Stimulated activated CD4-positive, alpha-beta T cell treated with anti-CD3 and anti-CD28 coated beads, Interleukin-15, amount 100 ng/mL, for 1 hour (primary cell): ENCODE measurements at regions not wholly inside any gene's neighbourhood (a gene's known extent, or its start where the extent isn't known, plus 50 kb on each side); places are given as distances from the start of the nearest gene placed in this dataset.
A peak's percentile ranks its signal among the peaks of the same experiment; 100 is the strongest.

ENCODE experiments used
- DNase-seq, 2 donors: peaks; one replicate each; pipeline ENCODE4 v3.0.0-alpha.2; 2020; ENCODE audit warnings: low read depth in 1 of 2, low spot score in 1 of 2

- no peak for DNase-seq
Observed at GRCh38 chr7:35454575-35455385, 200.9 kb upstream of the TBX20 start.

- DNase-seq = no peak
Observed at GRCh38 chr7:35450456-35451214, 196.7 kb upstream of the TBX20 start.

- no peak for DNase-seq
Observed at GRCh38 chr7:35448486-35448885, 194.6 kb upstream of the TBX20 start.

GRCh38 chr7:35446091-35446490 lies 192.2 kb upstream of the TBX20 start:
- no peak for DNase-seq

- no peak for DNase-seq
Observed at GRCh38 chr7:35437619-35438275, 183.8 kb upstream of the TBX20 start.

GRCh38 chr7:35436452-35436851 lies 182.6 kb upstream of the TBX20 start:
- DNase-seq = no peak

- no peak for DNase-seq
Observed at GRCh38 chr7:35430547-35431153, 176.8 kb upstream of the TBX20 start.

GRCh38 chr7:35424869-35425495 lies 171.1 kb upstream of the TBX20 start:
- DNase-seq = peak in 1 of 2 donors; percentile 33

GRCh38 chr7:35424440-35424839 lies 170.5 kb upstream of the TBX20 start:
- no peak for DNase-seq

GRCh38 chr7:35422715-35423114 lies 168.8 kb upstream of the TBX20 start:
- no peak for DNase-seq

- no peak for DNase-seq
Observed at GRCh38 chr7:35420656-35421055, 166.8 kb upstream of the TBX20 start.

- no peak for DNase-seq
Observed at GRCh38 chr7:35419391-35419755, 165.5 kb upstream of the TBX20 start.

- DNase-seq = no peak
Observed at GRCh38 chr7:35418716-35419390, 165.0 kb upstream of the TBX20 start.

- DNase-seq = no peak
Observed at GRCh38 chr7:35416568-35416967, 162.7 kb upstream of the TBX20 start.

GRCh38 chr7:35415411-35415822 lies 161.5 kb upstream of the TBX20 start:
- no peak for DNase-seq

- no peak for DNase-seq
Observed at GRCh38 chr7:35411331-35411730, 157.4 kb upstream of the TBX20 start.

GRCh38 chr7:35405461-35405860 lies 151.6 kb upstream of the TBX20 start:
- DNase-seq = no peak

- DNase-seq = no peak
Observed at GRCh38 chr7:35401217-35401879, 147.4 kb upstream of the TBX20 start.

GRCh38 chr7:35399840-35400239 lies 145.9 kb upstream of the TBX20 start:
- no peak for DNase-seq

- DNase-seq = no peak
Observed at GRCh38 chr7:35399216-35399615, 145.3 kb upstream of the TBX20 start.
